Hematopoietic multipotent progenitor cell treated with erythropoietin and hydrocortisone succinate and interleukin-3 and kit ligand, for 8 days (in vitro differentiated cells): ENCODE measurements at regions not wholly inside any gene's neighbourhood (a gene's known extent, or its start where the extent isn't known, plus 50 kb on each side); places are given as distances from the start of the nearest gene placed in this dataset.

Source experiments
- DNase-seq: peaks from one replicate; pipeline ENCODE4 v3.0.0-alpha.2; 2015

DNA sequence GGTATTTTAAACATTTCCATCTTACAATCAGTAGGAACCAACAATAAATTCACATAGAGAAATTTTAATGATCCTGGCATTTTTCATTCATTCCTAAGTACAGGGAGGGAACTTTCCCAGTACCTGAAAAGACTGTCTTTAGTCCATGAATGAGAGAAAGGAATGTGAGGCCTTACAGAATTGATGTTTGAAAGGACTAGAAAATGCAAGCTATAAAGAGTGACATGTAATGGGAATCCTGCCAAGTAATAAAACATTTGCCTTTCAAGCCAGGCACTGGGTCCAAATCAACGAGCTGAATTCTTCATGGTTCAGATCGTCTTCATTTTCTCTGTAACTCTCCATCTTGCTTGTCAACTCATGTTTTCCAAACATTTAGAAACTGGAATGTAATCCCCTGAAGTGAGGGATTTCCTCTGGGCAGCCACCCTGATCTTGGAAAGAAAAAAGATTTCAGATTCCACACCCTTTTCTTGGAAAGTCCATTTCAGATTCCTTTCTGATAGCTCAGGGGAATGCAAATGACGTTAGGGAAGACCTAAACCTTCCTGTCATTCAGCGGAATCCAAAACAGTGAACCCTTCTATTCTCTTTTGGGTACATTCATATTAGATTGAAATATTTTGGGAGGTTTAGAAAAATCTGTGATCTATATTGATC, 315.8 kb downstream of the SH3GL2 start:
- DNase-seq: no peak

DNA sequence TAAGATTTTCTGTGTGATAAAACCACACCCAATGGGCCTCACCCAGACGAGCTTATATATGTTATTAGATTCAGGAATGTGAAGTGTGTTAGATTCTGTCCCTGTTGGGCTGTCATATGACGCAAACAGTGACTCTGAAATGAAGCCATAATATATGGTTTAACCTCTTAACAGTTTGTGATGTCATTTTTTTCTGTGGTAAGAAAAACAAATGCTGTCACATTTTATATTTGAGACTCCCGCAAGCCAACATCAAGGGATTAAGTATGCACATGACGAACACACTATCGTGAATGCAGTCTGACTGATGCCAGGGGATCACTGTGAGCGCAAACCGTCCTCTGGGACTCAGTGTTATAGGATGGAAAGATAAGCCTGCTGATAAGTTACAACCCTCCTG, 321.7 kb downstream of the SH3GL2 start:
- DNase-seq: no peak

DNA sequence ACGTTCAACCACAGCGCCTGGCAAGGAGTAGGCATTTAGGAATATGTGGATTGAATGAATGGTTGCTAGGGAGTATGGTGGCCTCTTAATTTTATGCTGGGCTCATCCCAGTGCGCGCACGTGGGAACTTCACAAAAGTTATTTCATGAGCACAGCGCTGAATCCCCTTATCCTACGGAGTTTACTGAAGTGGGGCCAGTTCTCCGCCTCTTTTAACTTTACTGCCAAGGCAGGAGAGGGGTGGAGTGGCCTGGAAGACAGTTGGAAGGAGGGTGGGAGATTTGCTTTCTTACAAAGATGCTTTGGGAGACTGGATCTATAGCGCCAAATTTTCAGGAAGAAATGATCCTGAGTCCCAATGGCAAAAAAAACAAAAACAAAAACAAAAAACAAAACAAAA, 326.5 kb downstream of the SH3GL2 start:
- no peak for DNase-seq

DNA sequence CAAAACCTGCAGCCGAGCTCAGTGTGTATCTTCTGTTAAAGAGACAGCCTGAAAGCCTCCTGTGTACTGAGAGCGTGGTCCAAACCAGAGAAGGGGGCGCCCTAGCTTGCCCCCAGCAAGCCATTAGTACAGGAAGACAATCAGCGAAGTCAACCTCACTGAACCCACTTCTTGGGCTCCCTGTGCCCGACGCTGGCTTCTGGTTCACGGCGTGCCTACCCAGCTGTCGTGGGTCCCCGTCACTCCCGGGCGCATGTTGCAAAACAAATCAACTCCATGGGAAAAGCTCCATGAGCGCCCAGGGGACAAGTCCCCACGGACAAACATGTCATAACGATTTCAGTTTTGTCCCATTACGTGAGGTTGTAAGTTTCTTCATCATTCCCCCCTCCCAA, 326.9 kb downstream of the SH3GL2 start:
- no peak for DNase-seq

DNA sequence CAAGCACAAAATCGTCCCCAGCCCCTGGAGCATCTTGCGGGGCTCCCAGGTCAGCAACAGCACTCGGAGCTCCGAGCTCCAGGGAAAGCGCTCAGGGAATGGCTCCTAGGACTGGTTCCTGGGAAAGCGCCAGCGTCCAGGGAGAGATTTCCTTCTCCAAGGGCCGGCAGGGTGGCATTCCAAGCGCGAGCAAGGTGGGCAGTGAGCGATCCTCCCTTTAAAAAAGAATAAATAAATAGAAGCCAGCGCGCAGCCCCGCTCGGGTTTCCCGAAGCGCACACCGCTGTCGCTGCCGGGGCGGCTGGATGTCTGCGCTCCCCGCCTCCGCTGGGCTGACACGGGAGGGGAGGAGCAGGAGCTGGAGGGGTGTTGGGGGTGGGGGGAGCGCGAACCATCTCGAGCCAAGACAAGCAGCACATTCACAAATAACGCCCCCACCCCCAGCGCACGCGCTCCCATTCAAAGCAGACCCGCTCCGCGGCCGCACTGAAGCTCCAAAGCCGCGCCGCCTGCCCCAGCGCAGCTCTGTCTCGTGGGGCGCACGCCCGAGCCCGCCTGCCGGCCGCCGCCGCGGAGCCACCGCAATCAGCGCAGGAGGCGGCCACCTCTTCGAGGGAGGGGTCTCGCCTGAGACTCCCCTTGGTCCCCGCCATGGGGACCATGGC, 327.4 kb downstream of the SH3GL2 start:
- DNase-seq: no peak

DNA sequence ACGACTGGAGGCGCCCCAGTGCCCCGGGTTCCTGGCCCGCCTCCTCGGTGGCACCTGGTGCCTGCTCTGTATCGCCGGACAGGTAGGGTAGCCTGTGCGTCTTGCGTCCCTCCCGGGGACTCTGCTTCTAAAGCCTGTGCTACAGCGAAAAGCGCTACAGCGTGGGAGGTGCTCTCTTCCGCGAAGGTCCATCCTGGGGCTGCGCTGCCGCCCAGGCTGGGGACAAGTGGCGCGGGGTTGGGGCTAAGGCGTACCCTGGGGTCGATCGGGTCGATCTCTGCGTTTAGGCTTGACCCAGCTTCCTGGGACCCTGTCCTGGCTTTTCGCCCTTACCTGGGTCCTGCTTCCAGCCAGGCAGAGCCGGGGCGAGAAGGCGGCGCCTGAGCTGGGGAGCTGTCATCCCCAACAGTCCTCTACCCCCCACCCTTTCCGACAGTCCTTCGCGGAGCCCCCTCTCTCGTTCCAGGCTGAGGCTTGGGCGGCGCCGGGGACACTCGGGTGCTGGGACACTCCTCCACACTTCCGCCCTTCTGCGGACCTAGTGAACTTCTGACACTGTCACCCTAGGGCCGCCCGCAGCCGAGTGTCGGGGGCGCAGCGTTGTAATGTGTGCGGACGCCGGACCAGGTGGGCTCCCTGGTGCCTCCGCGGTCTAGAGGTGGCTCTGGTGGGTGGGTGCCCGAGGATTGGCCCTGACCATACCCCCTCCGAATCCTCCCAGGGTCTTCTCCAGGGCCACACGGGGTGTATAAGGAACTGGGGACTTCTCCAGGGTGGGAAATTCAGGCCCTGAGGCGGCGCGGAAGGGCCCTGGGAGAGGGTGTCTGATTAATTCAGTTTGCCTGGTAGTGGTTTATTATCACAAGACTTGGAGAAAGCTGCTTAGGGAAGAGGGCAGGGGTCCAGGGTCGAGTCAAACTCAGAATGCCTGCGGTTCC, 328.2 kb downstream of the SH3GL2 start:
- no peak for DNase-seq

DNA sequence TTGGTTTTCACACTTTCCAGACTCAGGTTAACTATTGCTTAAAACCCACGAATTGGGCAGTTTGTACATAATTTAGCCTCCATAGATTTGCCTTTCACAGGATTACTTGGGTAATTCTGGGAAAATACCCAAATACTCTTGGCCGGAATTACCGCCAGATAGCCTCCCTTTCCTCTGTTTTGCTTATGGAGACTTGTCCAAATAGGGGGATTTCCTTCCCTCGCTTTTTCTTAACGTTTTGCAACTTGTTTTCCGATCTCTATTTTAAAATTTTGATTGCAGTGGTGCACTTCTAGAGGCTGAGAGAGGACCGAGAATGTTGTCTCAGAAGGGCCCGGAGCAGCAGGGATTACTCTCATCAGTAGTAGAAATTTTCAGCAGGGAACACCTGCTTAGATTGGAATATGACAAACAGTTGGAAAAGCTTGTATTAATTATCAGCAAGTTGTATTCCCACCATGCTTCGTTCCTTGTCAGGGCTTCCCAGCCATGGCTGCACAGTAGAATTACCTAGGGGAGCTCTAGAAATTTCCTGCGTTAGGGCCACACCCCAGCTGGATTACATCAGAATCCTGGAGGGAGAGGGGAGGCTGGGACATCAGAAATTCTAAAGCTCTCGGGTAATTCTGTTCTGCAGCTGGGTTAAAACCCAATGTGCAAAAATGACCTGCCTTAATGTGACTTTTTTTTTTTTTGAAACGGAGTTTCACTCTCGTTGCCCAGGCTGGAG, 329.1 kb downstream of the SH3GL2 start:
- DNase-seq: no peak

DNA sequence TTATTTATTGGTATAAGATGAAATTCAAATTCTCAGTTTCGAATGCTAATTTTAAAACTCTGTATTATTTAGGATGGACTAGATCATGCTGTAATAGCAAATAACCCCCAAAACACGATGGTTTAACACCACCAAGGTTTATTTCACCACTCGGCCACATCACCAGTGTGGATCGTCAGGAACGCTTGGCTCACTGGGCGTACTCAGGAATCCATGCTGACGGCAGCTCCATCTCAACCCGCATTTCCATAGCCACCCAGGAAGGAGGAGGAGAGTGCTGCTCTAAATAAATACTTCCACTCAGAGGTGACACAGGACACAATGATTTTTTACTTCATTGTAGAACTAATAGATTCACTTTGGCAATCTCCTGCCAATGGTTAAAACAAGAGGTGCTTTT, 347.4 kb downstream of the SH3GL2 start:
- DNase-seq: no peak

DNA sequence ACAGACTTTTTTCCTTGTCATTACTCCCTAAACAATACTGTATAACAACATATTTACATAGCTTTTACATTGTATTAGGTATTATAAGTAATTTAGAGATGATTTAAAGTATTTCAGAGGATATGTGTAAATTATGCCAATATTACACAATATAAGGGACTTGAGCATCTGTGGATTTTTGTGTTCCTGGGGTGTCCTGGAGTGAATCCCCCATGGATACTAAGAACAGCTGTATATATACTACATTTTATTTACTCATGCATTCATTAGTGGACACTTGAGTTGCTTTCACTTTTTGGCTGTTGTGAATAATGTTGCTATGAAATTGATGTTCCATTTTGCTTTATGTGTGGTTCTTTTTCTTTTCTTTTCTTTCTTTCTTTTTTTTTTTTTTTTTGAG, 348.8 kb downstream of the SH3GL2 start:
- no peak for DNase-seq

DNA sequence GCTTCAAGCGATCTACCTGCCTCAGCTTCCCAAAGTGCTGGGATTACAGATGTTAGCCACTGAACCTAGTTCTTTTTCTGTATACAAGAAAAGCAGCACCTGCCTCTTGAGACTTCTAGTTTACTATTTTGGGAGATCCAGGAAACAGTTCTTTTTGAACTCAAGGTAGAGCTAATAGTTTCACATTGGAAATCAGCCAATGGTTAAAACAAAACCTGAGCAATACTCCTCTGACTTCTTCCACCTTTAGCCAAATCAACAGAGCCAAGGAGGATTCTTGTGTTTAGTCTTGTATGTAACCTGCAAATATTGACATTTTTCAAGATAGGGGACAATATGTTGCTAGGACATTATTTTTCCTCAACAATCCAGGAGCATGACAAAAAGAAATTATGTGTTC, 349.4 kb downstream of the SH3GL2 start:
- DNase-seq: no peak

DNA sequence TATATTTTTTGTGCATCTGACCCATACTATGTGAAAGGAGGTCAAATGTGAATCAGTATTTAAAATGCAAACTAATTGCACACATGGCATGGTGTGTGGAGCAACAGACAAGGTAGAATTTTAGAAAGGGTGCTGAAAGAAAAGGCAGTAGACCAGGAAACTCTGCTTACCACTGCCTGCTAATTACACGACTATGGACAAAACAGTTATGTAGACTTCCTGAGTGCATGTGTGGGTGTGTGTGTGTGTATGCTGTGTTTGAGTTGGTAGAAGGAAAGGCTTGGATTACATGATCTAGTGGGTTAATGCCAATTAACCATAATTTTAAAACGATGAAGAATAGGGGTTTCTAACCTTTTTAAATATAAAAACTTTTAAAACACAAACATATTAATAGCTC, 349.9 kb downstream of the SH3GL2 start:
- no peak for DNase-seq

DNA sequence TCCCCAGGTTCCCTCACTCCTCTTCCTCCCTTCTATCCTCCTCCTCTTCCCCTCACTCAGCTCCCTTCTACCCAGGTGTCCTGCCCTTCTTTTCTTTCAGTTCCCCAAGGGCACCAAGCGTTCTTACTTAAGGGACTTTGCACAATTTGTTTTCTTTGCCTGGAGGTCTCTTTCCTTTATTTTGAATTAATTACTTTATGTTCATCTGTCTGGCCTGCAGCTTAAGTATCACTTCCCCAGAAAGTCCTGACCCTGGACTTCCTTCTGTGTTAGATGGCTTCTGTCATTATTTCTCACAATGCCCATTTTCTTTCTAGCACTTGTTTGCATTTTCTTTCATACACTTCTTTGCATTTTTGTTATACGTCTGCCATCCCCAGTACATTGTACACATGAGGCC, 350.6 kb downstream of the SH3GL2 start:
- no peak for DNase-seq

DNA sequence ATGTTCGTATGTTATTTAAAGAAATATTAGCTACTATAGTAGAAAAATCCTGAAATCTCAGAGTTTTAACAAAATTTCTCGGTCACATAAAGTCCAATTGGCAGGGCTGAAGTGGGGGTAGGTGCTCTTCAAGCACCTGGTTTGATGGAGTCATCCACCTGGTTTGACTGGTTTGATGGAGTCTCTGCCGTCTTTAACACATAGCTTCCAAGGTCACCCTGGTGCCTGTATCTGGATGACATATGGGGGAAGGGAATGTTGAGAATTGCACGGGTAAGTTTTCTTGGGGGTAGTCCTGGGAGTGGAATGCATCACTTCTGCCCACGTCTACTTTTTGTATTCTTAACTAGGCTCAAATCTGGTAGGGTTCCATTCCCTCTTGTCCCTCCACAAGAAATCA, 351.2 kb downstream of the SH3GL2 start:
- no peak for DNase-seq

DNA sequence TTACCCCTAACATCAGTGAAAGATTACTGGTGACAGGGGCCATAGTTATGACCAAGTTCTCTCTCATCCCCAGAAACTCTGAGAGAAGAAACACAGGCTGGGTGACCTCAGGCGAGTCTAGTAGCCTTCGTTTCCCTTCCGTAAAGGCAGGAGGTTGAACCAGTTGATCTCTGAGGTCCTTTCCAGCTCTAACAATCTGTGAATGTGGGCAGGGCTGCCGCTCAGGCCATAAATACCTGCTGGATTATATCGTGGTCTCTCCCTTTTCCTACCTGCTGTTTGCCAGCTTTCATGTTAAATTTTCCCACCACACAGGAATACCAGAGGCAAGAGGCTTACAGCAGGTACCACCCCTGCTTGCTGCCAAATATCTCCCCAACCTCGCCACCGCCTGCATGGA, 357.5 kb downstream of the SH3GL2 start:
- no peak for DNase-seq

DNA sequence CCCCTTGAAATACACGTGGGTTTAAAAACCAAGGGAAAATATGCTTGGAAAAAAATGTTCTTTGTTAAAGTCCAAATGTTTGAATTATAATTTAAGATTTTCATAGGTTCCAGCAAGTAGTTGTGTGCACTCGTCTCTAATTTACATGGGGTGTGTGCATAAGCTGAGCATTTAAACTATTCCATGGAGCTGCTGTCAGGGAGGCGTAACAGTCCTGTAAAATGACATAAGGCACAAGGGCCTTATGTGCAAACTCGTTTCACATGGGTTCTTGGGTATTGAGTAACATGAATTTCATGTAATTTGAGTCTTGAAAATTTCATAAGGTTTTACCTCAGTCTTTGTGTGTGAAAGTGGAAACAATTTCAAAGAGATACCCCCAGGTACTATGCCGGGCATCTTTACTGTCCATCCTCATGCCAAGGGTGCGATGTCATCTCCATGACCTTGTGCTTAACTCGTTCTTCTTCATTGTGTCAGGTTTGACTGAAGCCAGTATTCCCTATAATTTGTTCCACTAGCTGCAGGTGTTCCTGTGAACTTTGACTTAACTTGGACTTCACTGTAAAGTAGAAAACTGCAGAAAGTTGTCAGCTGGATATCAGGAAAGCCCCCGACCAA, 359.3 kb downstream of the SH3GL2 start:
- no peak for DNase-seq

DNA sequence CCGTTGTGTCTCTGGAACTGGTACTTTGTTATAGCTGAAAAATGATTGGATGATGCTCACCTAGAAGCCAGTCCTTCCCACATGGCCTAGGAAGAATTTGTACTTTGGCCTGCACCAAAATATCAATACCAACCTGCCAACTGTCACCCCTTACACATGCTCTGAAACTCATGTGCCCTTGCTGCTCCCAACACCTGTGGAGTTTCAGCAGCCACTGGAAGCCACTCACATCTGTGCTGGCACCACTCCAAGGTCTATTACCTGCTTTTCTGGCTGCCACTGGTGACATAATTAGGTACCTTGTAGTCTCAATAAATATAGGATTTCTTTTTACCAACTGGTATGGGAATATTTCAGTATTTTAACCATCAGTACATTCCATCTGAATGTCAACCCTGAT, 363.6 kb downstream of the SH3GL2 start:
- DNase-seq: no peak

DNA sequence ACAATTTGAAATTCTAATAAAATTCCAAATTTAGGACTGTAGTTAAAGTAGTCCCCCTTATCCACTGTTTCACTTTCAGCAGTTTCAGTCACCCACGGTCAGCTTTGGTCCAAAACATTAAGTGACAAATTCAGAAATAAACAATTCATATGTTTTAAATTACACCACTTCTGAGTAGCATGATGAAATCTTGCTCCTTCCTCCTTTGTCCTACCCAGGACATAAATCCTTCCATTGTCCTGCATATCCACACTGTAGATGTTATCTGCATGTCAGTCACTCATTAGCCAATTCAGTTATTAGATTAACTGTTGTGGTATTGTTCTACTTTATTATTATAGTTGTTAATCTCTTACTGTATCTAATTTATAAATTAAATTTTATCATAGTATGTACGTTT, 376.5 kb downstream of the SH3GL2 start:
- no peak for DNase-seq

DNA sequence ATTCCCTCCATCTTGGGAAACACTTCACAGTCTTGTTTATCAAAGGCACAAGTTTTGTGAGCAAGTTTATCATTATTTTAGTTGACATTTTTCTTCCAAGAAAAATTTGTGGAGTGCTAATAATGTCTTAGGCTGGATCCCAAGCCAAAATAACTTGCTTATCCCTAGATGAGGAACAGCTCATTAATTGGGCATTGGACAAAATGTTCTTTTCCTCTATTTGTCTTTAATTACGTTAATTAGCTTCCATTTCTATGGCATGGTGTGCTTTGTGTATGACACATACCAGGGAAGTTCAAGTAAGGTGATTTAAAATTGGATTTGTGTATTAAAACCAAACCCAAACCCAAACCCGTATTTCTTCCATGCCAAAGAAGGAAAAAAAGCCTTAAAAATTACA, 379.5 kb downstream of the SH3GL2 start:
- DNase-seq: no peak

DNA sequence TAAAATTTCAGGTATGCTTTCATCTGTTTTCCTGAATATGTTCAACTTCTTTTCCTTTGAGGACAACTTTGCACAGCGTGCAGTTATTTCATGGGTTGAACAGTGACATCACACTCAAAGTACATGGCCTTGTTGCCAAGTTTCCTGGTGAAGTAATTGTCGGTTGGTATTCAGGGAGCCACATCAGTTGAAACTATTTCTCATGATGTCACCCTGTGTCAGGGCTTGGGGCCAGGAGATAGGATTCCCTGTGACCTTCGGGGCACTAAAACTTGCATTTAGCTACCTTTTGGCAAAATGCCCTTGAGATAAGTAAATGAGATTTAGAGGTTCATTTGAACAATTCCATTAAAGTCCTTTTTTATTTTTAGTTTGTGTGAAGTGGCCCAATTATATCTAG, 383.9 kb downstream of the SH3GL2 start:
- no peak for DNase-seq

DNA sequence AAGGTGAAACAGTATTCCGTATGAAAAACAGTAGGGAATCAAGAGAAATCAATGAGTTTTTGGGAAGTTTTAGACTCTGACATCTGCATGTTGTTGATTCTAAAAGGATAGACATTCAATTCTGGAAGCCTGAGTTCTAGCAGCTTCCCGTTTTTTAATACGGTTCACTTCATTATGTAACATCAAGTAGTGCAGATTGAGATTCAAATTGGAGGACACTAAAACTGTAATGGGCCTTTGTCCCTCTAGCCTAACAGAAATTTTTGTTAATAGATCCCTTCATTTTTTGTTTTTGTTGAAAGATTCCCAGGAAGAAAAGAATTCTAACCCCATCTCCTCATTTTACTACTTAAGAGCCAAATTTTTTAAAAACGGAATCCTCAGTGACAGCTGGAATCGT, 384.6 kb downstream of the SH3GL2 start:
- DNase-seq: no peak

DNA sequence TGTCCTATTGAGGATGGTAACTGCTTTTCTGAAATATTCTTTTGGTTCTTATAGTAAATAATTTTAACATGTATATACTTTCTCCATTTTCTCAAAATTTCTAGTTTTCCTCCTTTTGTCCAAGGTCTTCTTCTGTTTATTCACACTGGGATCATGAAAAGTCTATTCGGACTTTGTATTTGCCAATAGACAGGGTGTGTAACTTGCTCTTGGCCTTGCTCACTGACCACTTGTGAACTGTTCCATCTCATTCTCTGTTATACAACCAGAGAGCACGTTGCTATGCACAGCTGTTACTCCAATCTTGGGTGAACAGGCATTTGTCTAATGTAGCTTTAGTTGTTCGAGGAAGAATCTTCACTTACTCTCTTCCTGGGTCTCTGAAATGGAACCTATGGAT, 388.9 kb downstream of the SH3GL2 start:
- DNase-seq: no peak

DNA sequence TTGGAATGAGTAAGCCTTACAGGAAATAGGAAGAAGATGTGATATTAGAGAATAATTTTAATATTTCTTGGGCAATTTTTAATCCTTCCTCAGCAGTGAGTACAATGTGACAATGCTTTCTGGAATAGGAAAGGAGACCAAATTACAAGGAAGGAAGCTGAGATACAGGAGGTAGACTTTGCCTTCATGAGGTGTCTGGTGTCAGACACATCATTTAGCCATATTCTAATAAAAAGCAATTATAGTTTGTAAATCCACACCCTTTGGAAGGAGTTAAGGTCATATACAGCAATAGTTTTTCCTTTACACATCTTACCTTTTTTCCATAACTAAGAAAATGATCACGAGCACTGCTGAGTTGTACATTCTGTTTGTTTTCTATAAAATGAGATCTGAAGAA, 390.4 kb downstream of the SH3GL2 start:
- DNase-seq: no peak

DNA sequence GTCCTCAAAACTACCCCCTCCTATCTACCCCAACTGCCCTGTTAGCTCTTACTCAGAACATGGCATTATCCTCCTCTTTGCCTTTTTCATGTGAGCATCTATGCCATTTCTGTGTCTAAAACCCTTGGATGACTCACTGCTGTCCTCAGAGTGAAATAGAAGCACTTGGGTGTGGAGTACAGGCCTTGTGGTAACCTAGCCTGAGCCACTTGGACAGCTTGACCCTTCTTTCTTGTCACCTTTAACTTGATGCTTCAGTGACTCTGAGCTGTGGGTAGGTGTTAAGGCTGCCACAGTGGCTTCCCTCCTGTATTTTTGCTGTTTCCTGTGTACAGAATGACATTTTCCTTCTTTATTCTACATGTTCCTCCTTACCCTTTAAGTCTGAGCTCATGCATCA, 391.4 kb downstream of the SH3GL2 start:
- no peak for DNase-seq
